ENCODE measurements at regions not wholly inside any gene's neighbourhood (a gene's known extent, or its start where the extent isn't known, plus 50 kb on each side); places are given as distances from the start of the nearest gene placed in this dataset.

DNA sequence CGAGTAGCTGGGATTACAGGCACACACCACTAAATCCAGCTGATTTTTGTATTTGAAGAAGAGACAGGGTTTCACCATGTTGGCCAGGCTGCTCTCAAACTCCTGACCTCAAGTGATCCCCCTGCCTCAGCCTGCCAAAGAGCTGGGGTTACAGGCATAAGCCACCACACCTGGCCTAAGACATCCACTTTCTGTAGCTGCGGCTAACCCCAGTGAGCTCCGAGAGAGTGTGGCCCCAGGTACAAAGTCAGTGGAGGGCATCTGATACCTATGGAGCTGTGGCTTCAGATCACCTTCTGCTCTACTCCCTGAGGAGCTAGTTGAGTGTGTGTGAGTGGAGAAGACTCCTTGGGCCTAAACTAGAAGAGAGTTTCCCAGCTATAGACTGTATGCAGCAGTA lies 189.3 kb upstream of the TSC22D2 start:
- Histone ChIP-seq H4K8ac (ENCODE audit: extremely low read depth, insufficient read depth, low read length) (no peak overlapping the region), H3K14ac (ENCODE audit: insufficient read length) (no peak overlapping the region), H4K5ac (ENCODE audit: insufficient read length, low read depth, low read length) (no peak overlapping the region), H3K23ac (ENCODE audit: insufficient read length) (no peak overlapping the region), H3K79me1 (ENCODE audit: low read depth, low read length) (no peaks in the 10 kb centered on the region; the same call in 1 of the 2 replicates), H2BK20ac (ENCODE audit: low read length) (no peak overlapping the region), H2AK5ac (ENCODE audit: low read depth, low read length) (no peak overlapping the region), H3K36me3 (ENCODE audit: control insufficient read depth in 2 of 4, insufficient read depth in 4 of 4, low read length in 3 of 4) (no peaks in the 10 kb centered on the region), H3K79me2 (ENCODE audit: control insufficient read depth in 1 of 2, insufficient read depth in 2 of 2, low read length in 2 of 2) (no peaks in the 10 kb centered on the region), H3K27ac (ENCODE audit: low read depth, low read length) (no peak overlapping the region), H2BK15ac (ENCODE audit: low read length) (no peak overlapping the region), H2BK12ac (ENCODE audit: low read depth, low read length) (no peak overlapping the region), H2BK5ac (ENCODE audit: low read depth, low read length) (no peak overlapping the region), H2BK120ac (replicated peaks; ENCODE audit: low read depth, low read length) (no peak overlapping the region), H3K18ac (ENCODE audit: extremely low read depth, low read length) (no peak overlapping the region), H2AFZ (ENCODE audit: low read length) (no peak overlapping the region), H3K4me2 (ENCODE audit: insufficient read depth in 1 of 2, low read depth in 2 of 2, low read length in 2 of 2) (no peak overlapping the region), H3K4me1 (replicated peaks in 1 of 4; ENCODE audit: control insufficient read depth in 3 of 4, insufficient read depth in 4 of 4, low read length in 3 of 4) (peaks cover 4 to 18% (median 10%) of the 10 kb centered on the region in 4 experiments; a peak in 6 of 7 replicates), H3K27me3 (replicated peaks in 1 of 4; ENCODE audit: control insufficient read depth in 3 of 4, extremely low read depth in 1 of 4, insufficient read depth in 3 of 4, low read length in 3 of 4) (peaks cover 0 to 7% (median 2%) of the 10 kb centered on the region in 4 experiments; a peak in 5 of 7 replicates), H3K4ac (replicated peaks; ENCODE audit: insufficient read length, low read depth, low read length) (no peak overlapping the region), H3K9ac (replicated peaks in 1 of 4; ENCODE audit: extremely low read depth in 1 of 4, low read depth in 3 of 4, low read length in 3 of 4) (no peak overlapping the region), H4K20me1 (replicated peaks in 1 of 2; ENCODE audit: control insufficient read depth in 1 of 2, insufficient read depth in 2 of 2, low read length in 2 of 2) (peaks cover 0 to 4% of the 10 kb centered on the region in 2 experiments), H3K9me3 (ENCODE audit: insufficient read depth in 2 of 2, low read depth in 1 of 2, low read length in 1 of 2) (peaks cover 3 to 6% of the 10 kb centered on the region in 2 experiments; a peak in 3 of 4 replicates), H3K23me2 (ENCODE audit: low read depth, low read length) (peaks cover 6% of the 10 kb centered on the region; the same call in 1 of the 2 replicates), H3K56ac (replicated peaks; ENCODE audit: insufficient read length, low read depth, low read length) (no peak overlapping the region), H3K4me3 (ENCODE audit: extremely low read depth in 1 of 4, insufficient read depth in 2 of 4, low read depth in 3 of 4, low read length in 4 of 4) (no peak overlapping the region), H4K91ac (replicated peaks; ENCODE audit: insufficient read length, low read length) (no peak overlapping the region)
- 90% methylated on average over 3 of the region's 3 CpGs; no CpG with 5 or more reads in 1 of the 2 experiments for WGBS, 2 experiments (ENCODE audit: extremely low coverage in 1 of 2, insufficient coverage in 1 of 2, insufficient read length in 1 of 2, insufficient replicate concordance in 2 of 2, low coverage in 1 of 2, low lambda C conversion rate in 2 of 2, missing lambda C conversion rate in 1 of 2)
- ChIA-PET POLR2A (ENCODE audit: partially characterized antibody) (interaction anchor here (1.7 to 2.3 kb wide), 3 partner anchors 248 to 256 kb away, joined by 4 to 11 read pairs (median 8); partner anchors contain the start of gene PFN2), CTCF (ENCODE audit: partially characterized antibody) (interaction anchor here (0.6 to 6.8 kb wide), 13 partner anchors 8 to 453 kb away, joined by 3 to 75 read pairs (median 4); partner anchors contain the start of gene PFN2)
- FAIRE-seq (no peak), DNase-seq (ENCODE audit: low read depth in 1 of 2, low spot score in 2 of 2) (no peak)
- TF ChIP-seq, protein P1, sequence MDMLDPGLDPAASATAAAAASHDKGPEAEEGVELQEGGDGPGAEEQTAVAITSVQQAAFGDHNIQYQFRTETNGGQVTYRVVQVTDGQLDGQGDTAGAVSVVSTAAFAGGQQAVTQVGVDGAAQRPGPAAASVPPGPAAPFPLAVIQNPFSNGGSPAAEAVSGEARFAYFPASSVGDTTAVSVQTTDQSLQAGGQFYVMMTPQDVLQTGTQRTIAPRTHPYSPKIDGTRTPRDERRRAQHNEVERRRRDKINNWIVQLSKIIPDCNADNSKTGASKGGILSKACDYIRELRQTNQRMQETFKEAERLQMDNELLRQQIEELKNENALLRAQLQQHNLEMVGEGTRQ (IDR thresholded peaks at IDR 0.05; ENCODE audit: low read length) = no peak
- TF ChIP-seq NRF1 (IDR thresholded peaks at IDR 0.05; ENCODE audit: low read depth, low read length) = no peak
- TF ChIP-seq CHD2 (IDR thresholded peaks at IDR 0.05; ENCODE audit: low read length) = no peak
